HEK293T (cell line): ENCODE measurements at regions not wholly inside any gene's neighbourhood (a gene's known extent, or its start where the extent isn't known, plus 50 kb on each side); places are given as distances from the start of the nearest gene placed in this dataset.

Experiments used
- BHLHE40 ChIP-seq: fragments of 450-650 bp; IDR thresholded peaks from 2 replicates; pipeline ENCODE4 v1.6.1; 2016; ENCODE audit warnings: mild to moderate bottlenecking, moderate library complexity, borderline replicate concordance
- ELF4 ChIP-seq: fragments of 450-650 bp; IDR thresholded peaks from 2 replicates; pipeline ENCODE4 v1.6.1; 2017; ENCODE audit warnings: antibody characterized with exemption
- HDGF ChIP-seq: fragments of 450-650 bp; IDR thresholded peaks from 2 replicates; pipeline ENCODE4 v1.6.1; 2017; ENCODE audit warnings: antibody characterized with exemption, borderline replicate concordance
- NFRKB ChIP-seq: fragments of 450-650 bp; IDR thresholded peaks from 2 replicates; pipeline ENCODE4 v1.6.1; 2016; ENCODE audit warnings: mild to moderate bottlenecking, moderate library complexity
- SP1 ChIP-seq: fragments of 450-650 bp; IDR thresholded peaks from 2 replicates; pipeline ENCODE4 v1.6.1; 2017
- TARDBP ChIP-seq: fragments of 450-650 bp; IDR thresholded peaks from 2 replicates; pipeline ENCODE4 v1.6.1; 2016
- ZNF384 ChIP-seq: fragments of 450-650 bp; IDR thresholded peaks from 2 replicates; pipeline ENCODE4 v1.6.1; 2016
- TF ChIP-seq, protein P1 (sequence below): fragments of 450-650 bp; IDR thresholded peaks from 2 replicates; pipeline ENCODE4 v1.6.1; 2016

DNA sequence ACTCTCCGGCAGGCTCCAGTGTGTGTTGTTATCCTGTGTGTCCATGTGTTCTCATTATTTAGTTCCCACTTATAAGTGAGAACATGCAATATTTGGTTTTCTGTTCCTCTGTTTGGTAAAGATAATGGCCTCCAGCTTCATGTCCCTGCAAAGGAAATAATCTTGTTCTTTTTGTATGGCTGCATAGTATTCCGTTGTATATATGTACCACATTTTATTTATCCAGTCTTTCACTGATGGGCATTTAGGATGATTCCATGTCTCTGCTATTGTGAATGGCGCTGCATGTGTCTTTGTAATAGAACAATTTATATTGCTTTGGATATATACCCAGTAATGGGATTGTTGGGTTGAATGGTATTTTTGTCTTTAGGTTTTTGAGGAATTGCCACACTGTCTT lies 807.3 kb upstream of the CA10 start:
- TF ChIP-seq SP1 = no peak
- TF ChIP-seq NFRKB = no peak
- no peak for TF ChIP-seq ZNF384
- TF ChIP-seq HDGF = no peak
- TF ChIP-seq TARDBP = no peak
- TF ChIP-seq BHLHE40 = no peak
- no peak for TF ChIP-seq ELF4
- TF ChIP-seq, protein P1, sequence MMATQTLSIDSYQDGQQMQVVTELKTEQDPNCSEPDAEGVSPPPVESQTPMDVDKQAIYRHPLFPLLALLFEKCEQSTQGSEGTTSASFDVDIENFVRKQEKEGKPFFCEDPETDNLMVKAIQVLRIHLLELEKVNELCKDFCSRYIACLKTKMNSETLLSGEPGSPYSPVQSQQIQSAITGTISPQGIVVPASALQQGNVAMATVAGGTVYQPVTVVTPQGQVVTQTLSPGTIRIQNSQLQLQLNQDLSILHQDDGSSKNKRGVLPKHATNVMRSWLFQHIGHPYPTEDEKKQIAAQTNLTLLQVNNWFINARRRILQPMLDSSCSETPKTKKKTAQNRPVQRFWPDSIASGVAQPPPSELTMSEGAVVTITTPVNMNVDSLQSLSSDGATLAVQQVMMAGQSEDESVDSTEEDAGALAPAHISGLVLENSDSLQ = no peak
